Activated CD4-positive, alpha-beta memory T cell treated with anti-CD3 and anti-CD28 coated beads for 36 hours (primary cell): ENCODE measurements at regions not wholly inside any gene's neighbourhood (a gene's known extent, or its start where the extent isn't known, plus 50 kb on each side); places are given as distances from the start of the nearest gene placed in this dataset.
"Not testable (repeated sequence)": the region's sequence is repeated elsewhere in the genome, so short reads cannot be mapped to it uniquely, and the experiment has no call there.

Experiments
- CTCF ChIA-PET: fragments of 350-600 bp; sonication (Branson Sonifier 250); formaldehyde crosslinking; loops from one replicate; lab custom pipeline; 2021; ENCODE audit warnings: antibody characterized with exemption, inconsistent platforms; lab: Charles Lee
- POLR2A ChIA-PET: fragments of 350-600 bp; sonication (Branson Sonifier 250); formaldehyde crosslinking; loops from one replicate; lab custom pipeline; 2021; ENCODE audit warnings: antibody characterized with exemption; lab: Charles Lee
- DNase-seq: peaks from one replicate; pipeline ENCODE4 v3.0.0-alpha.2; 2020
- H3K27ac Mint-ChIP-seq: one replicate; pipeline ENCODE4 v1.8.0; 2021; ENCODE audit warnings: mixed read lengths
- H3K27me3 Mint-ChIP-seq: one replicate; pipeline ENCODE4 v1.8.0; 2021; ENCODE audit warnings: mixed read lengths
- H3K36me3 Mint-ChIP-seq: one replicate; pipeline ENCODE4 v1.8.0; 2021; ENCODE audit warnings: mixed read lengths
- H3K4me1 Mint-ChIP-seq: one replicate; pipeline ENCODE4 v1.8.0; 2021; ENCODE audit warnings: low read depth, mixed read lengths
- H3K4me3 Mint-ChIP-seq: one replicate; pipeline ENCODE4 v1.8.0; 2021; ENCODE audit warnings: mild to moderate bottlenecking, mixed read lengths
- H3K9me3 Mint-ChIP-seq: one replicate; pipeline ENCODE4 v1.8.0; 2021; ENCODE audit warnings: mixed read lengths
- intact Hi-C: fragments of 100-400 bp; cut with micrococcal nuclease; formaldehyde crosslinking; loops from one replicate; pipeline ENCODE4 v1.15.1; 2023

- ChIA-PET POLR2A (no interaction called here), CTCF (interaction anchor here (1.5 kb wide), 1 partner anchor 16 kb away, joined by 3 read pairs; no protein-coding TSS in a partner anchor)
- Mint-ChIP-seq H3K36me3 (no peaks in the 10 kb centered on the region), H3K4me1 (peaks cover 3% of the 10 kb centered on the region), H3K27ac (no peak overlapping the region), H3K9me3 (no peaks in the 10 kb centered on the region), H3K27me3 (no peaks in the 10 kb centered on the region), H3K4me3 (no peak overlapping the region)
- no peak for DNase-seq
- intact Hi-C loops: no loop called here
Observed at GRCh38 chrX:130523460-130524394, 121.9 kb downstream of the RBMX2 start.

GRCh38 chrX:130524476-130525194, 122.8 kb downstream of the RBMX2 start:
- ChIA-PET POLR2A (no interaction called here), CTCF (interaction anchor here (1.5 kb wide), 1 partner anchor 15 kb away, joined by 3 read pairs; no protein-coding TSS in a partner anchor)
- intact Hi-C loops: no loop called here
- Mint-ChIP-seq H3K9me3 (no peaks in the 10 kb centered on the region), H3K27me3 (no peaks in the 10 kb centered on the region), H3K36me3 (no peaks in the 10 kb centered on the region), H3K27ac (no peak overlapping the region), H3K4me1 (peaks cover 3% of the 10 kb centered on the region), H3K4me3 (no peak overlapping the region)
- no peak for DNase-seq

- Mint-ChIP-seq H3K36me3 (no peaks in the 10 kb centered on the region), H3K27ac (no peak overlapping the region), H3K27me3 (no peaks in the 10 kb centered on the region), H3K4me1 (peaks cover 2% of the 10 kb centered on the region), H3K9me3 (no peaks in the 10 kb centered on the region), H3K4me3 (no peak overlapping the region)
- DNase-seq: no peak
- ChIA-PET POLR2A (no interaction called here), CTCF (no interaction called here)
- intact Hi-C loops: no loop called here
Observed at GRCh38 chrX:130529531-130529930, 127.7 kb downstream of the RBMX2 start.

GRCh38 chrX:130531066-130531465, 129.3 kb downstream of the RBMX2 start:
- Mint-ChIP-seq H3K36me3 (no peaks in the 10 kb centered on the region), H3K27ac (no peak overlapping the region), H3K27me3 (no peaks in the 10 kb centered on the region), H3K4me1 (no peaks in the 10 kb centered on the region), H3K4me3 (no peak overlapping the region), H3K9me3 (no peaks in the 10 kb centered on the region)
- intact Hi-C loops: no loop called here
- DNase-seq: no peak
- CTCF ChIA-PET: no interaction called here
- POLR2A ChIA-PET: no interaction called here

GRCh38 chrX:130539721-130540321, 138.0 kb downstream of the RBMX2 start:
- intact Hi-C loops: loop anchor here (1.0 kb wide), 1 partner anchor 377 kb away; no protein-coding TSS in a partner anchor
- no peak overlapping the region for H3K27ac Mint-ChIP-seq
- ChIA-PET CTCF (interaction anchor here (0.6 to 2.9 kb wide), 11 partner anchors 16 to 382 kb away, joined by 3 to 14 read pairs (median 4); partner anchors contain the start of gene RBMX2), POLR2A (no interaction called here)
- peaks cover 6% of the 10 kb centered on the region for H3K27me3 Mint-ChIP-seq
- no peaks in the 10 kb centered on the region for H3K36me3 Mint-ChIP-seq
- H3K4me3 Mint-ChIP-seq: no peak overlapping the region
- no peaks in the 10 kb centered on the region for H3K9me3 Mint-ChIP-seq
- peak; percentile 55 for DNase-seq
- H3K4me1 Mint-ChIP-seq: no peaks in the 10 kb centered on the region

- H3K27ac Mint-ChIP-seq: no peak overlapping the region
- intact Hi-C loops: no loop called here
- H3K9me3 Mint-ChIP-seq: no peaks in the 10 kb centered on the region
- H3K4me3 Mint-ChIP-seq: no peak overlapping the region
- ChIA-PET POLR2A (no interaction called here), CTCF (interaction anchor here (2.4 kb wide), 1 partner anchor 372 kb away, joined by 16 read pairs; no protein-coding TSS in a partner anchor)
- peaks cover 3% of the 10 kb centered on the region for H3K27me3 Mint-ChIP-seq
- no peaks in the 10 kb centered on the region for H3K36me3 Mint-ChIP-seq
- H3K4me1 Mint-ChIP-seq: no peaks in the 10 kb centered on the region
- DNase-seq: no peak
Observed at GRCh38 chrX:130543603-130544325, 142.0 kb downstream of the RBMX2 start.

GRCh38 chrX:130545796-130546195, 144.0 kb downstream of the RBMX2 start:
- intact Hi-C loops: no loop called here
- ChIA-PET POLR2A (no interaction called here), CTCF (no interaction called here)
- no peak for DNase-seq
- Mint-ChIP-seq H3K36me3 (no peaks in the 10 kb centered on the region), H3K27me3 (no peaks in the 10 kb centered on the region), H3K9me3 (no peaks in the 10 kb centered on the region), H3K27ac (no peak overlapping the region), H3K4me3 (no peak overlapping the region), H3K4me1 (no peaks in the 10 kb centered on the region)

GRCh38 chrX:130549382-130549781, 147.6 kb downstream of the RBMX2 start:
- H3K36me3 Mint-ChIP-seq, POLR2A ChIA-PET: not testable (repeated sequence)
- CTCF ChIA-PET: interaction anchor here (1.4 kb wide), 1 partner anchor 26 kb away, joined by 4 read pairs; no protein-coding TSS in a partner anchor

GRCh38 chrX:130550351-130550750, 148.6 kb downstream of the RBMX2 start:
- H3K27ac Mint-ChIP-seq: no peak overlapping the region
- ChIA-PET POLR2A (no interaction called here), CTCF (no interaction called here)
- no peaks in the 10 kb centered on the region for H3K9me3 Mint-ChIP-seq
- no peaks in the 10 kb centered on the region for H3K36me3 Mint-ChIP-seq
- no peaks in the 10 kb centered on the region for H3K27me3 Mint-ChIP-seq
- DNase-seq: no peak
- intact Hi-C loops: no loop called here
- no peak overlapping the region for H3K4me3 Mint-ChIP-seq
- H3K4me1 Mint-ChIP-seq: no peaks in the 10 kb centered on the region

More at GRCh38 chrX:130549382-130549781, 147.6 kb downstream of the RBMX2 start:
- H3K9me3 Mint-ChIP-seq, H3K4me3 Mint-ChIP-seq, intact Hi-C loops, DNase-seq, H3K27ac Mint-ChIP-seq, H3K27me3 Mint-ChIP-seq, H3K4me1 Mint-ChIP-seq: not testable (repeated sequence)

- no peak overlapping the region for H3K27ac Mint-ChIP-seq
- no peaks in the 10 kb centered on the region for H3K27me3 Mint-ChIP-seq
- DNase-seq: no peak
- intact Hi-C loops: no loop called here
- ChIA-PET POLR2A (no interaction called here), CTCF (interaction anchor here (1.4 kb wide), 1 partner anchor 23 kb away, joined by 3 read pairs; no protein-coding TSS in a partner anchor)
- H3K9me3 Mint-ChIP-seq: no peaks in the 10 kb centered on the region
- H3K36me3 Mint-ChIP-seq: no peaks in the 10 kb centered on the region
- no peak overlapping the region for H3K4me3 Mint-ChIP-seq
- no peaks in the 10 kb centered on the region for H3K4me1 Mint-ChIP-seq
Observed at GRCh38 chrX:130552444-130553073, 150.8 kb downstream of the RBMX2 start.

GRCh38 chrX:130555341-130555740, 153.6 kb downstream of the RBMX2 start:
- ChIA-PET POLR2A (no interaction called here), CTCF (no interaction called here)
- Mint-ChIP-seq H3K27ac (no peak overlapping the region), H3K4me1 (no peaks in the 10 kb centered on the region), H3K9me3 (no peaks in the 10 kb centered on the region), H3K4me3 (no peak overlapping the region), H3K36me3 (no peaks in the 10 kb centered on the region), H3K27me3 (no peaks in the 10 kb centered on the region)
- intact Hi-C loops: no loop called here
- no peak for DNase-seq
